ENCODE measurements at regions not wholly inside any gene's neighbourhood (a gene's known extent, or its start where the extent isn't known, plus 50 kb on each side); places are given as distances from the start of the nearest gene placed in this dataset.

DNA sequence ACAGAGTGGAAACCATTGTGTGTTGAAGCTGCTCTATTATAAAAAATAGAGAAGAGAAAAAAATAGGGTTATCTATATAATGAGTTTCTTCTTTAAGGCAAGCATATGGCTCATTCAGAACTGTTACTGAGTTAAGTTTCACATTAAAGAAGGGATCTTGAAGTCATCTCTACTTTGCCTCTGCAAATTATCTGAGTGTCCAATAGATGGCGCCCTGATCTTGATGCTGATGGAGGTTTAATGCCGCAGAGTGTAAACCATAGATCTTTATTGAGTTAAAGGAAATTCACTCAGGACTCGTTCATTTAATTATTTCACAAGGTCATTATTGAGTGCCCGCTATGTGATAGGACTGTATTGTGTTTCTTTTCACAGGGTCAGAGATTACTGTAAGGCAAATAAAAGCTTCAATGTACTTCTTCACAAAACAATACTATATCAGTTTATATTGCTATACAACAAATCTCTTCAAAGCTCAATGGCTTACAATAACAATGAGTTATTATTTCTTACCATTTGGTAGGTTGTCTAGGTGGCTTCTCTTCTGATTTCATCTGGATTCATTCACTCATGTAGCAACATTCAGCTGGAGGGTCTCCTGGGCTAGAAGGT lies 171.4 kb downstream of the NSUN3 start:
- CTCF ChIA-PET: interaction anchor here (0.8 to 1.4 kb wide), 2 partner anchors 15 to 68 kb away, joined by 3 to 4 read pairs; no protein-coding TSS in a partner anchor
- ATAC-seq (peak; percentile 39), DNase-seq (no peak)
- peaks cover 3% of the 10 kb centered on the region for H3K9me3 Mint-ChIP-seq (ENCODE audit: low read depth)
- peaks cover 1% of the 10 kb centered on the region for H3K4me1 Mint-ChIP-seq
- no peak overlapping the region for H3K27ac Mint-ChIP-seq
- no peaks in the 10 kb centered on the region for H3K27me3 Mint-ChIP-seq
- no peak overlapping the region for H3K4me3 Mint-ChIP-seq
- no peaks in the 10 kb centered on the region for H3K36me3 Mint-ChIP-seq

DNA sequence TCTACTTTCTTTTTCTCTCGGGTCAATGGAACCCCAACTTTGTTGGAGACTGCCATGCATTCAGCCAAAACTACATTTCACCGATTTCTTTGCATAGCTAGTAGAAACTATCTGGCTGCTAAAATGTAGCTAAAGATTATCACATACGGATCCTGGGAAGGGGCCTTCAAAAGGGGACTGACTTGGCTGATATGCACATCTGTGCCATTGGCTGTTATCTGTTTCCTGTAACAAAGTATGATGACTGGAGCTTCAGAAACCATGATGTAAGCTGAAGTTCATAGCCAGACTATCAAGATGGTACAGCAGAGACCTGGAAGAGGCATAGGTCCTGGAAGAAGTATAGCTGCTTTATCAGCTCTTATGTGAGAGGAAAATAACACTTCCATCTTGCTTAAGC lies 179.1 kb downstream of the NSUN3 start:
- Mint-ChIP-seq H3K4me1 (no peaks in the 10 kb centered on the region), H3K9me3 (ENCODE audit: low read depth) (peaks cover 3% of the 10 kb centered on the region), H3K36me3 (no peaks in the 10 kb centered on the region), H3K4me3 (no peak overlapping the region), H3K27ac (no peak overlapping the region), H3K27me3 (peaks cover 4% of the 10 kb centered on the region)
- DNase-seq (no peak), ATAC-seq (no peak)
- CTCF ChIA-PET: no interaction called here

DNA sequence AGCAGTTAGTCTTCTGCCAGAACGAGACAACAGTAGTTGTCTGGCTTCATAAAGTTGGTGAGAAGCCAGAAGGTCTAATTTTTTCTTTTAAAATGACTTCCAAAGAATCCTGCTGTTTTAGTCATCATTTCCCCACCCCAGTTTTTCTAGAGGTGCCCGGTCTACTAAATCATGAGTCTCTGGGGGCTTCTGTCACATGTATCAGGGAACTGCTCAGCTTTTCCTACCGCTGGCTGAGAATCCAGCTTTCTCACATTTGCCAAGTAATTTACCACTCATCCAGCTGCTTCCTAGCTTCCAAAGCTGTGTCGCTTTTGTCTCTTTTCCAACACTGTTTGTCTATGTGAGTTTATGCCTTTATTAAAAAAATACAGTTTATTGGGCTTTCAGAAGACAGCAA lies 183.3 kb downstream of the NSUN3 start:
- CTCF ChIA-PET: interaction anchor here (0.7 kb wide), 1 partner anchor 9 kb away, joined by 3 read pairs; no protein-coding TSS in a partner anchor
- H3K36me3 Mint-ChIP-seq: no peaks in the 10 kb centered on the region
- peaks cover 10% of the 10 kb centered on the region for H3K27me3 Mint-ChIP-seq

DNA sequence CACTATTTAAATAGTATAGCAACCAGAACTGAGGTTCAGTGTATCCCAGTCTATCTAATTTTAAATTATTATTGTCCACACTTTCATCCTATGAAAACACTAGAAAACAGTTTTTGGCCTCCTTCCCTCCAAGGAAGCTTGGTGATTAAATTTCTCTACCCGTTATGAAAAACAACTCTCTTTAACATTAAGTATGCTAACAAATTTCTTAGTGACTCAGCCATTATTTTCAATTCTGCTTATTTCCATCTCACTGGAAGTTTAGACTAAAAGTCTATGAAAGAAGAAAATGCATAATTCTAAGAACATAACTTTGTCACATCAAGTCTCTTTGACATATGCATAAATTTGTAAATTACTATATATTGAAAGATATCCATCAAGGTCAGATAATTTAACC lies 185.2 kb downstream of the NSUN3 start:
- ATAC-seq (no peak), DNase-seq (no peak)
- peaks cover 15% of the 10 kb centered on the region for H3K27me3 Mint-ChIP-seq
- H3K4me3 Mint-ChIP-seq: no peak overlapping the region
- no peaks in the 10 kb centered on the region for H3K36me3 Mint-ChIP-seq
- H3K9me3 Mint-ChIP-seq (ENCODE audit: low read depth): no peaks in the 10 kb centered on the region
- CTCF ChIA-PET: no interaction called here
- no peaks in the 10 kb centered on the region for H3K4me1 Mint-ChIP-seq
- no peak overlapping the region for H3K27ac Mint-ChIP-seq

More for the DNA sequence above, 183.3 kb downstream of the NSUN3 start:
- no peaks in the 10 kb centered on the region for H3K4me1 Mint-ChIP-seq
- H3K27ac Mint-ChIP-seq: no peak overlapping the region
- H3K9me3 Mint-ChIP-seq (ENCODE audit: low read depth): no peaks in the 10 kb centered on the region
- no peak overlapping the region for H3K4me3 Mint-ChIP-seq
- ATAC-seq (no peak), DNase-seq (no peak)

DNA sequence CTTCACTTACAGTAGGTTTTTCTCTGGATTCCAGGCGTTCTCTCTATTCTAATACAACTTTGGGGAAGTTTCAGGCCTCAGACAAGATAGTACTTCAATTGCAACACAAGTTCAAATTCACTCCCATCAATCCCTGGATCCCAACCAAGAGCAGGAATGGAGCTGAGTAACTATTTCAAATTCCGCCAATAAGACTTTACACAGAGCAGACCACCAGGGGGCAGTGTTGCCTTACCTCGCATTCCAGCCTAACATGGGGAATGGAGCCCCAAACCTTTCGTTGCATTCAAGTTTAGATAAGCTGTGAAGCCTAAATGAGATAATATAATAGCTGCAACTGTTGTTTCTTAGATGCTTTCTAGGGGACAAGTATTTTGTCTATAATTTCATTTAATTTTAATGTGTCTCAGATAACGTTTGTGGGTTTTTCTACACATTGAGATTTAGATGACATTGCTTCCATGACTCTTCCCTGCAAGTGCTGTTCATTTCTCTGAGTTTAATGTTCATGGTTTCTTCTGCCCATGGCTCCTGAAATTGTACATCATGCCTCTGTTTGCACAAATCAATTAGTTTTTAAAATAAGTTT lies 186.7 kb downstream of the NSUN3 start:
- no peaks in the 10 kb centered on the region for H3K4me1 Mint-ChIP-seq
- ATAC-seq (no peak), DNase-seq (peak; percentile 67)
- H3K9me3 Mint-ChIP-seq (ENCODE audit: low read depth): no peaks in the 10 kb centered on the region
- H3K27ac Mint-ChIP-seq: no peak overlapping the region
- peaks cover 20% of the 10 kb centered on the region for H3K27me3 Mint-ChIP-seq
- H3K36me3 Mint-ChIP-seq: no peaks in the 10 kb centered on the region
- CTCF ChIA-PET: interaction anchor here (0.6 to 1.5 kb wide), 4 partner anchors 11 to 270 kb away, joined by 3 to 7 read pairs (median 4); partner anchors contain the start of gene ARL13B
- H3K4me3 Mint-ChIP-seq: no peak overlapping the region

DNA sequence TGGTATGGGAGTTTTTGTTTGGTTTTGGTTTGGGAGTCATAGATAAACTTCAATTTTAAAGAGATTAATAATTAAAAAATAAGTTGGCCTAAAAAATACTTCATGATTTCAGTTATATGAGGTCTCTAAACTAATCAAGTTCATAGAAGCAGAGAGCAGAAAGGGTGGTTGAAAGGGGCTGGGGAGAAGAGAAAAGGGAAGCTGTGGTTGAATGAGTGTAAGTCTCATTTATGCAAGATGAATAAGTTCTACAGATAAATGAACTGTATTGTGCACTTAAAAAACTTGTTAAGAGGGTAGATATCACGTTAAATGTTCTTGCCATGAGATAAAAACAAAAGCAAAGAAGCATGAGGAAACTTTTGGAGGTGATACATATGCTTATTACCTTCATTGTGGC lies 188.7 kb downstream of the NSUN3 start:
- DNase-seq: no peak
- Mint-ChIP-seq H3K9me3 (ENCODE audit: low read depth) (no peaks in the 10 kb centered on the region), H3K4me3 (no peak overlapping the region), H3K36me3 (no peaks in the 10 kb centered on the region), H3K27me3 (peaks cover 18% of the 10 kb centered on the region), H3K27ac (no peak overlapping the region), H3K4me1 (no peaks in the 10 kb centered on the region)
- CTCF ChIA-PET: no interaction called here
- no peak for ATAC-seq

DNA sequence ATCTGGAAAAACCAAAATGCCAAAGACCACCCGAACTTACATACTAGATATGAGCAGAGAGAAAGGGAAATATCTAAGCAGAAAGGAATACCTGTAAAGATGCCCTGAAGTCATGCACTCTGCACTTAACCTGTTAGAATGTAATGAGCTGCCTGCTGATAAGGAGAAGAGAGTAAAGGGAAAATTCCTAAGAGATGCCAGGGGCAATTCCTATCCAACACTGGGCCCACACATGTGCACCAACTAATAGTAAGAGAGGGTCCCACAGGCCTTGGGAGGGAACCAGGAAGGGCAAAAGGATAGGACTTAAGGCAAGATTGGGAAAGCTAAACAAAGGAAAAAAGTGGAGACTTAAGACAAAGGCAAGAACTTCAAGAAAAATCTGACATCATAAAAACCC lies 189.5 kb downstream of the NSUN3 start:
- no peaks in the 10 kb centered on the region for H3K36me3 Mint-ChIP-seq
- H3K4me3 Mint-ChIP-seq: no peak overlapping the region
- ATAC-seq: no peak
- no peaks in the 10 kb centered on the region for H3K9me3 Mint-ChIP-seq (ENCODE audit: low read depth)
- H3K27ac Mint-ChIP-seq: no peak overlapping the region
- DNase-seq: no peak
- peaks cover 18% of the 10 kb centered on the region for H3K27me3 Mint-ChIP-seq
- CTCF ChIA-PET: no interaction called here
- H3K4me1 Mint-ChIP-seq: no peaks in the 10 kb centered on the region

DNA sequence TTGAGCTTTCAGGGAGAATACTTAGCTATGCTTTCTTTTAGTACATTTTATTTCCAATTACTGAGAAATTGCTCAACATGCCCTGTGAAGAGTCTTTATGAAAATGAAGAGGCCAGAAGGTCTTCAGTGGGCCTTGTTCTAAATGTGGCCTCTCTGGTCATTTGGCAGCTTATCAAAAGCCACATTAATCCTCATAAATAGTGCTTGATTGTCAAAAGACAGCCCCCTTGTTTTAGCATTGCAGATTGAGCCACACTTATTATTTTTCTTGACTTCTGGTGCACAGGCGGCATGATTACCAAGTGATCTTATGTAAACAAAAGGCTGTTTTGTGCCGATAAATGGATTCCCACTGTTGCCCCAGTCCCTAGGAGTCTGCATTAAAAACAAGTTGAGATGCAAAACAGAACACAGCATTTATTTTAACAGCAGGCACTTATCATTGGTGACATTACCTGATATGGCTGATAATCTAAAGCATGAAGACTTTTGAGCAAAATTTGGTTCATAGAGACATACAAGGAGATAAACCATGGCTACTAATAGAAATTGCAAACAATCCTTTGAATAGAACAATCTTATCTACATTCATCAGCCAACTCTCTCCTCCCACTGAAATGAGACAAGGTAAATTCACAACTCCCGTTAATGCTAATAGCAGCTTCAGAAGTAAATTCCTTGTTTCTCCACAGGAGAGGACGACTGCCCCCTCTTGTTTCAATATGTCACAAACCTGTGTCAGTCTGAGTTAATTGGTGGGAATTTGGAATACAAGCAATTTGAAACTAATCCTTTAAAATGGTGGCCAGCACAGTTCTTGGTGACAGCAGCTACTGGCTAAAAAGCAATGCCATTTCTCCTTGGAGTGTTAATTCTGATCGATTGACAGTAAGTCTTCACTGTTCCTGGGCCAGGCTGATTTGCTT lies 194.3 kb downstream of the NSUN3 start:
- H3K4me3 Mint-ChIP-seq: no peak overlapping the region
- no peaks in the 10 kb centered on the region for H3K4me1 Mint-ChIP-seq
- ATAC-seq: no peak

DNA sequence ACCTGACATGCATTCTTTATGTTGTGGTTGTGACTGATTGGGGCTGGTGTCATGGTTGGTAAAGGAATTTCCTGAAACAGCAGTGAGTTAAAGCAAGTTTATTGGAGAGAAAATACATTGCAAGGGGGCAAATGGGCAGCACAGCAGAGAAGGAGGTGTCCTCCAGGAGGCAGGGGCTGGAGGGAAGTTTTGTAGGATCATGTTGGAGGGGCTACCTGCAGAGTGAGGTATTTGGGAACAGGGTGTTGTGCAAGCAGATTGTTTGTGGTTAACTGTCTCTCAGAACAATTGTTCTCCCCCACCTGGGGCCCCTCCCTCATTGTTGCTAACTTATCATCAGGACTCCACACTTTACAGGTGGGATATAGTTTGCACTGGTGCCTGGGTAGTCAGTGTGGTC lies 196.0 kb downstream of the NSUN3 start:
- Mint-ChIP-seq H3K36me3 (no peaks in the 10 kb centered on the region), H3K4me1 (no peaks in the 10 kb centered on the region), H3K27me3 (peaks cover 2% of the 10 kb centered on the region), H3K4me3 (no peak overlapping the region), H3K9me3 (ENCODE audit: low read depth) (no peaks in the 10 kb centered on the region), H3K27ac (no peak overlapping the region)
- DNase-seq (no peak), ATAC-seq (no peak)
- CTCF ChIA-PET: no interaction called here

More for the DNA sequence above, 194.3 kb downstream of the NSUN3 start:
- peaks cover 12% of the 10 kb centered on the region for H3K27me3 Mint-ChIP-seq
- no peaks in the 10 kb centered on the region for H3K36me3 Mint-ChIP-seq
- no peak for DNase-seq
- CTCF ChIA-PET: no interaction called here
- no peak overlapping the region for H3K27ac Mint-ChIP-seq
- no peaks in the 10 kb centered on the region for H3K9me3 Mint-ChIP-seq (ENCODE audit: low read depth)

DNA sequence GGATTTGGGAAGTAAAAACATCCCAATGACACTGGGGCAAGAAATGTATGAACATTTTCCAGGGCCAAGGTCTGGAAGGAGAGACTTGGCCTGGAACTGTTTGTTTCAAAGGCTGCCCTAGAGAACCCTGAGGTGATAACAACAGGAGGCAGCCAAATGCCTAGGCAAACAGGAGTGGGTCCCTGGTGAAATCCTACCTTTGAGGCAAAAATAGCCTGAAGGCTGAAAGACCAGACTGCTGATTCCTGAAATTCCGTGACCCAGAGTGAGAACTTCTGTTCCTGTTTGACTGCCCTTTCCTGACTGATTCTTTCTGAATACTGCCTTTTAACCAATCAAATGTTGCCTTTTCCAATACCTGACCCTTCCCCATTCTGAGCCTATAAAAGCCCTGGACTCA lies 196.4 kb downstream of the NSUN3 start:
- no peak overlapping the region for H3K4me3 Mint-ChIP-seq
- H3K27me3 Mint-ChIP-seq: peaks cover 2% of the 10 kb centered on the region
- ATAC-seq (no peak), DNase-seq (no peak)
- CTCF ChIA-PET: no interaction called here
- no peaks in the 10 kb centered on the region for H3K4me1 Mint-ChIP-seq
- H3K9me3 Mint-ChIP-seq (ENCODE audit: low read depth): no peaks in the 10 kb centered on the region
- H3K27ac Mint-ChIP-seq: no peak overlapping the region
- no peaks in the 10 kb centered on the region for H3K36me3 Mint-ChIP-seq

DNA sequence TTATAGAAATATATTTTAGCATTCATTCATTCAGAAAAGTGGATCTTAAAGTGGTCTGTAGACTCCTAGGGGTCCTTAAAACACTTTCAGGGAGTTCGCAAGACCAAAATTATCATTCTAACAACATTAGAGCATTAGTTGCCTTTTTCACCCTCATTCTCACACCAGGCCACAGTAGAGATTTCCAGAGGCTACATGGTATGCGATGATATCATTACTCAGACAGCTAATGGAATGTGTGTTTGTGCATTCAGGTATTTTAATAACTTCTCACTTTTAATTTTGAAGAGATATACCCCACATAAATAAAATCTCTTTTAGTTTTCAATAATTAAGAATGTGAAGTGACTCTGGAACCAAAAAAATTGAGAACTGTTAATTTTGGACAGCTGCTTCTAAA lies 206.9 kb downstream of the NSUN3 start:
- H3K4me1 Mint-ChIP-seq: no peaks in the 10 kb centered on the region
- no peaks in the 10 kb centered on the region for H3K27me3 Mint-ChIP-seq
- no peaks in the 10 kb centered on the region for H3K36me3 Mint-ChIP-seq
- H3K27ac Mint-ChIP-seq: no peak overlapping the region
- DNase-seq (no peak), ATAC-seq (no peak)
- CTCF ChIA-PET: no interaction called here
- no peak overlapping the region for H3K4me3 Mint-ChIP-seq
- H3K9me3 Mint-ChIP-seq (ENCODE audit: low read depth): no peaks in the 10 kb centered on the region

DNA sequence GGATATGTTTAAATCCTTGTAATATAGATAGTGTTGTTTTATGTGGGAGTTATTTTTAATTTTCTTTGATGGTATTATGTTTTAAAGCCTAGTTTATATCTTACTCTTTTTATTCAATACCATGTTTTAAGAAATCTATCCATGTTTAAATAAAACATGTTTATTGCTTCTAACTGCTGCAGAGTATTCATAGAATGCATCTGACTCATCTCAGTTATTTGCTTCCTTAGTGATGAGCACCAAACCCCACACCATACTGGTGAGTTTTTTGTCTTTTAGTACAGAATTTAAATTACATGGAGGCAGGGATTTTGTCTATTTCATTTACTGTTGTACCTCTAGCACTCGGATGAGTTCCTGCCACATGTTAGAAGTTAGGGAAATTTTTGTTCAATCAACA lies 209.2 kb downstream of the NSUN3 start:
- H3K27ac Mint-ChIP-seq: no peak overlapping the region
- H3K9me3 Mint-ChIP-seq (ENCODE audit: low read depth): no peaks in the 10 kb centered on the region
- CTCF ChIA-PET: no interaction called here
- no peak overlapping the region for H3K4me3 Mint-ChIP-seq
- ATAC-seq: no peak
- no peaks in the 10 kb centered on the region for H3K36me3 Mint-ChIP-seq
- no peaks in the 10 kb centered on the region for H3K27me3 Mint-ChIP-seq
- DNase-seq: no peak
- no peaks in the 10 kb centered on the region for H3K4me1 Mint-ChIP-seq

DNA sequence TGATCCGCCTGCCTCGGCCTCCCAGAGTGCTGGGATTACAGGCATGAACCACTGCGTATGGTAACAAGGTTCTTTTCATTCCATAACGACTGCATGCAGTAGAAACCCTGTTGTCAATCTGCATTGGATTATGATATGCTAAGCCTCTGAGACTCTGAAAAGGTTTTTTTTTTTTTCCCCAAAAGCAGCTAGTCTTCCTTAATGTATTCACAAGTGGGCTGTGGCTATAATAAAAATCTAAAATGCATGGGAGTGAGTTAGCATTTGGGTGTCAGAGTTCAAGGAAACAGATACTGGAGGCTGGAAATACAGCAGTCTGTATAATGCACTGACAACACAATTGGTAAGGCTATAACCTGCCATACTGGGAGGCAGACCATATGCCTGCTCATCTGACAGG lies 218.1 kb downstream of the NSUN3 start:
- ATAC-seq: no peak
- Mint-ChIP-seq H3K36me3 (no peaks in the 10 kb centered on the region), H3K27me3 (no peaks in the 10 kb centered on the region), H3K4me3 (no peak overlapping the region), H3K9me3 (ENCODE audit: low read depth) (no peaks in the 10 kb centered on the region), H3K27ac (no peak overlapping the region), H3K4me1 (no peaks in the 10 kb centered on the region)
- CTCF ChIA-PET: no interaction called here
- no peak for DNase-seq

DNA sequence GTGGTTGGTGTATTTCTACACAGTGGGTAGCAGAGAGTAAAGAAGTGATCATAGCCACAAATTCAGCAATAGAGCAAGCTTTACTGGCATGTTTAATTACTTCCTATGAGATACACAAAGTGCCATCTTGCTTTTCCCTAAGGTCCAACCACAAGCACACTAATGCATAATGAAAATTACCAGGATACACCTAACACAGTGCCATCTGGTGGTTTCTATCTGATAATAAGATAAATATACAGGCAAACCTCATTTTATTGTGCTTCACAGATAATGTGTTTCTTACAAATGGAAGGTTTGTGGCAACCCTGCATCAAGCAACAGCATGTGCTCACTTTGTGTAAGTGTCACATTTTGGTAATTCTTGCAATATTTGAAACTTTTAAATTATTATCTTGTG lies 223.0 kb downstream of the NSUN3 start:
- H3K4me1 Mint-ChIP-seq: no peaks in the 10 kb centered on the region
- no peak overlapping the region for H3K4me3 Mint-ChIP-seq
- CTCF ChIA-PET: no interaction called here
- no peaks in the 10 kb centered on the region for H3K36me3 Mint-ChIP-seq
- H3K27ac Mint-ChIP-seq: no peak overlapping the region
- no peaks in the 10 kb centered on the region for H3K9me3 Mint-ChIP-seq (ENCODE audit: low read depth)
- DNase-seq (no peak), ATAC-seq (no peak)
- H3K27me3 Mint-ChIP-seq: no peaks in the 10 kb centered on the region

All from activated CD8-positive, alpha-beta memory T cell treated with anti-CD3 and anti-CD28 coated beads, Interleukin-2, amount 10 ng/mL, durations not matched to agents 7 days and 5 days (primary cell).